ENCODE measurements at regions not wholly inside any gene's neighbourhood (a gene's known extent, or its start where the extent isn't known, plus 50 kb on each side); places are given as distances from the start of the nearest gene placed in this dataset.

GRCh38 chr3:167188592-167188991 is 191.5 kb downstream of the ZBBX start:
- in situ Hi-C loops (cut with HindIII; ENCODE audit: low pct_unique_long_range_greater_than_20kb, low sequenced_read_pairs): no loop called here
- no peak for DNase-seq (ENCODE audit: low read depth, low spot score)

- in situ Hi-C loops (cut with HindIII; ENCODE audit: low pct_unique_long_range_greater_than_20kb, low sequenced_read_pairs): no loop called here
- DNase-seq (ENCODE audit: low read depth, low spot score): no peak
Observed at GRCh38 chr3:167187221-167187620, 192.9 kb downstream of the ZBBX start.

- peak; percentile 50 for DNase-seq (ENCODE audit: low read depth, low spot score)
- in situ Hi-C loops (cut with HindIII; ENCODE audit: low pct_unique_long_range_greater_than_20kb, low sequenced_read_pairs): no loop called here
Observed at GRCh38 chr3:167184511-167184910, 195.6 kb downstream of the ZBBX start.

- no peak for DNase-seq (ENCODE audit: low read depth, low spot score)
- in situ Hi-C loops (cut with HindIII; ENCODE audit: low pct_unique_long_range_greater_than_20kb, low sequenced_read_pairs): no loop called here
Observed at GRCh38 chr3:167172377-167172776, 207.7 kb downstream of the ZBBX start.

DNA sequence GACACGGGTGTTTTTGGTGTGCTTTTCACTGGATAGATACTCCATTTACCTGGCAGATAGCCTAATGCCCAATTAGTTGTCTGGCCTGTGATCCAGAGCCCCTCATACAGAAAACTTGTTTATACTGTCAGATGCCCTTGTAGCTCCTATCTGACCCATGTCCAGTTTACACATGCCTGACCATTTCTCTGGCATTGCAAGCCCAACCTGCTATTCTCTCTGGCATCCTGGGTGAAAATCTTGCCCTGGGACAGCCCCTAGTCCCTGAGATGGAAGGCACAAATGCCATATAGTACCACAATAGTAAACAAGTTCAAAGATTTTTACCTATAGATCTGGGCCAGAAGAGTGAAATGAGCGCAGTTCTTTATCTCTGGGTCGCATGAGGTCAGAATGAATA is 212.6 kb downstream of the ZBBX start:
- in situ Hi-C loops (cut with HindIII; ENCODE audit: low pct_unique_long_range_greater_than_20kb, low sequenced_read_pairs): no loop called here
- DNase-seq (ENCODE audit: low read depth, low spot score): no peak

DNA sequence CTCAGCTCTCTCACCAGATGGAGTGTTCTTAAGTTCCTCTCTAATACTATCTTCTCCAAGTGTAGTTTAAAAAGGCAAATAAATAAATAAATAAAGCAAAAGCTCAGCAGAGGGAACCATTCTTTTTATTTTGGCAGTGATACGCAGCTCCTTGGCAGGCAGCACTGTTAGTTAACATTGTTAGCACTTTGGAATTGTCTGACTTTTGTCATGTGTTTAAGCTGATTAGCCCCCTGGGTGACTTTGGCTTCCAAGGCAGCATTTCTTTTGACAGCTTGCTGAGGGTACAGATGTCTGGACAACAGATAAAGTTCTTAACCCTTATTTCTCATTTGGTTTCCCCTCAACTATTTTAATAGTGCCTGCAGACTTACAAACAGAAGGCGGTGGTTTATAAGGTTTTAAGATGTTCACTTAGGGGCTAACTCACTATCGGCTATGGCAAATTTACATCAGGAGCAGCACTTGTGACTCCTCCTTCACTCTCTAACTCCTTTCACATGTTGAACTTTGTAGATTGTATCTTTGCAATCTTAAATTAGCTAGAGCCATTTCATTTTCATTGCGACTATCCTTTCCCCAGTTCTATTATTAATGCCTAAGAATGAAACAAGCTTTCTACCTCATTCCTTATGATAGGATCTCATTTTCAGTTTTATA is 213.4 kb downstream of the ZBBX start:
- in situ Hi-C loops (cut with HindIII; ENCODE audit: low pct_unique_long_range_greater_than_20kb, low sequenced_read_pairs): no loop called here
- no peak for DNase-seq (ENCODE audit: low read depth, low spot score)

DNA sequence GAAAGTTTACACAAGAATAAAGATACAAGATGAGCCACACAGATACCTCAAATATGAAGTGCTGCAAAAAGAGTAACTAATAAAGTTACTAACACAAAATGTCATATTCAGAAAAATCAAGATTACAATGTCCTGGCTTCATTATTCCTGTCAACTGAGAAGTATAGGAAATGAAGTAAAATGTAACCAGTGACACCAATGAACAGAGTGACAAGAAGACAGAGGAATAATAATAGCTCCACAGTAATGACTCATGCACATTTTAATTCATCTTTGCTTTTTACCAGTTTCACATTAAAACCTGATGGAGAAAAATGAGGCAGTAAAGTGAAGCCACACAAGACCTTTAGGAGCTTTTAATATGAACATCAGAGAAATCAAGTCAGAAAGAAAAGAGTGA is 214.1 kb downstream of the ZBBX start:
- in situ Hi-C loops (cut with HindIII; ENCODE audit: low pct_unique_long_range_greater_than_20kb, low sequenced_read_pairs): no loop called here
- no peak for DNase-seq (ENCODE audit: low read depth, low spot score)

- in situ Hi-C loops (cut with HindIII; ENCODE audit: low pct_unique_long_range_greater_than_20kb, low sequenced_read_pairs): no loop called here
- no peak for DNase-seq (ENCODE audit: low read depth, low spot score)
Observed at GRCh38 chr3:167163580-167163979, 216.5 kb downstream of the ZBBX start.

GRCh38 chr3:167162083-167162482 is 218.0 kb downstream of the ZBBX start:
- DNase-seq (ENCODE audit: low read depth, low spot score): no peak
- in situ Hi-C loops (cut with HindIII; ENCODE audit: low pct_unique_long_range_greater_than_20kb, low sequenced_read_pairs): no loop called here

- in situ Hi-C loops (cut with HindIII; ENCODE audit: low pct_unique_long_range_greater_than_20kb, low sequenced_read_pairs): no loop called here
- DNase-seq (ENCODE audit: low read depth, low spot score): no peak
Observed at GRCh38 chr3:167160781-167161180, 219.3 kb downstream of the ZBBX start.

DNA sequence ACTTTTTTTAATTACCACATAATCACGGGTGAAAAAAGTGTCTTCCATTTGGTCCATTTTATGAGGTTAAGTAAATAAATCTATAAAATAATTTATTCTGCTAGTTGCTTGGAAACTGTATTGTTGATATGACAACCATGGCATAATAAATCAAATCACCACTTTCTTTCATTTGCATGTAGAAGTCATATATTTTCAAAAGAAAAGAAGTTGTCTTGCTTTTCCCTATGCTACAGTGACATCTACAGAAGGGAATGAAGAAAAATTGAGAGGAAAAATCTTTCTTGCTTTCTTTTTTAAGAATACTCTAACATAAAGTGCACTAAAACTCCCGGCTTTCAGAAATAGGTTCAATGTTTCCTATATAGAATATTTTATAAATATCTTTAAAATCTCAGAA is 228.5 kb downstream of the ZBBX start:
- no peak for DNase-seq (ENCODE audit: low read depth, low spot score)
- in situ Hi-C loops (cut with HindIII; ENCODE audit: low pct_unique_long_range_greater_than_20kb, low sequenced_read_pairs): no loop called here

DNA sequence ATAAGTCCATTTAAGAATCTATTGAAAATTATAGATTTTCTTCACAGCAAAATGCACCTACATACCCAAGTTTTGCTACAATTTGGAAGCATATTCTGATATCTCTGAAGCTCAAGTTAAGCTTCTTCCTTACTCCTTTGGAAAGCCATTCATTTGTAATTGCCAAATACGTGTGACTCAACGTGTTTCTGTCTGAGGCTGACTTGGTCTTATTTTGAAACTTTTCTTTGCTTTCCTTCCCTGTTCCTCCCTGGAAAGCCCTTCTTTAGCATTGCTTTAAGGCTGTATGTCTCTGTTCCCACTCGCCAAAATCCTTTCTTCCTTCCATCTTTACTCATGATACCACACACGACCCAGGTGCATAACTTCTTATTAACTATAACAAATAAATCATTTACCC is 232.0 kb downstream of the ZBBX start:
- DNase-seq (ENCODE audit: low read depth, low spot score): no peak
- in situ Hi-C loops (cut with HindIII; ENCODE audit: low pct_unique_long_range_greater_than_20kb, low sequenced_read_pairs): no loop called here

DNA sequence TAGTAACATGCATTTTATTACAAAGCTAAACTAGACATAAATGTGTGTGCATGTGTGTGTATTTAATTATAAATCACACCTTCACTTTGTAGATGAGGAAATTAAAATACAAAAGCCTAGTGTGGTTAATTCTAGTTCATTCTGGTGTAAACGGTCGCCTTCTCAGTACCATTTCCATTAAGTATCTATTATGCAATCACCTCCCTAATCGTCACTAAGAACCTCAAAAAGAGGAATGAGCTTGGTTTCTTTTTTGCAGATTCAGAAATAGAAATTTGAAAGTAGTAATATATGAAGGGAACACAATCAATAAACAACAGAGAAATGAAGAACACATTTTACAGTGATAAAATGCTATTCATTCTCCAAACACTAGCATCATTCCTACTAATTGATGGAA is 233.2 kb downstream of the ZBBX start:
- in situ Hi-C loops (cut with HindIII; ENCODE audit: low pct_unique_long_range_greater_than_20kb, low sequenced_read_pairs): no loop called here
- DNase-seq (ENCODE audit: low read depth, low spot score): no peak

DNA sequence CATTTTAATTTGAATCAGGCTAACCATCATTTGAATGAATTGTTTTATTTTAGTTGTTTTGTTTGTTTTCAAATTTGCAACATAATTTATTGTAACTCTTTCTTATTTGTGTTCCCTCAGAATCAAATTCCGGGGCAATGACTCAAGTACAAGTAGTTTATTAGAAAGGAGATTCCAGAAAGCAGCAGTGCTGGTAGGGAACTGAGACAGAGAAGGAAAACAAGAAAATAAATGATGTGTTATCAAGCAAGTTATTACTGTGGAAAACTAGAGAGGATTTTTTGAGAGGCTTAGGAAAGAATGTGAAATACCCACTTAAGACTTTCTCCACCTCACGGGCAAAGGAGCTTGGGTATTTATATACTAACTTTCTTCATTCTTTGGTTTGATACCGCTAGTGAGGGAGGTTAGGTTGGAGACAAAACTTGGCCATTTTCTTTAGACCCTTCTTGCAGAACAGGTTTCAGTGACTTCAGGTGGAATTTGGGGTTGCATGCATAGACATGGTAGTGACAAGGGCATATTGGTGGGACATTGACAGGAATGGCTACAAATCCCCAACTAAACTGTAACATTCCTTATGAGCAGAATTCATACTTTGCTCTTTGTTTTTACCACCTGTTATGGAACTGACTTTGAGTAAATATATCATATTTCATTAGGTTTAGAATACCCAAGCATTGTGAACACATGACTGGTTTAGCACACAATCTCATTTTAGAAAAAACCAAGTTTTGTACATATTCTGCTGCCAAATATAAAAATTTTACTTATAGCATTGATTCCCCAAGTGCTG is 254.3 kb downstream of the ZBBX start:
- in situ Hi-C loops (cut with HindIII; ENCODE audit: low pct_unique_long_range_greater_than_20kb, low sequenced_read_pairs): no loop called here

GRCh38 chr3:167120828-167121227 is 259.3 kb downstream of the ZBBX start:
- in situ Hi-C loops (cut with HindIII; ENCODE audit: low pct_unique_long_range_greater_than_20kb, low sequenced_read_pairs): no loop called here
- DNase-seq (ENCODE audit: low read depth, low spot score): no peak

More for the DNA sequence above, 254.3 kb downstream of the ZBBX start:
- DNase-seq (ENCODE audit: low read depth, low spot score): no peak

- no peak for DNase-seq (ENCODE audit: low read depth, low spot score)
- in situ Hi-C loops (cut with HindIII; ENCODE audit: low pct_unique_long_range_greater_than_20kb, low sequenced_read_pairs): no loop called here
Observed at GRCh38 chr3:167116120-167116922, 263.8 kb downstream of the ZBBX start.

DNA sequence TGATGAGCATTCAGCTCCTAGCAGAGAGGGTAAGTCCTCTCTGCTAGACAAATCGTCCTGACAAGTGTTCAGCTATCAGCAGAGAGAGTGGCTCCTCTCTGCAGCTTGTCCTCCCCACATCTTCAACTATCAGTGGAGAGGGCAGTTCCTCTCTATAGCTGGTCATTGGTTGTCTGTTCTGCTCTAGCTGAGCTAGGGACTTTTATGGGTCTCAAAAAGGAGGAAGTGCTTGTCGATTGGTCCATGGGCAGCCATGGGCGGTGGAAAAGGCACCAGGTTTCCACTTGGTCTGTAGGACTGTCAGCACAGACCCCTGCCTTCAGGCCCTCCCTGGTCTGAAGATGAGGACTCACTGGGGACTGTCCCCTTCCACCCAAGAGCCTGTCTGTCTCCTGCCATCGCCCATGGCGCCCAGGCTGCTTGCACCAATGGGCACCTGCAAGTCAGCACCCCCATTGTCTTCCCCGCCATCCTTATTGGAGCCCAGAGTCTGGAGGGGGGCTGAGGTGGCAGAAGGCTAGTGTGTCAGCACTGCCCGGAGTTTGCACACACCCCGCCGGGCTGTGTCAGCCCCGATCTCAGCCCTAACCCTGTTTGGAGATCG is 264.7 kb downstream of the ZBBX start:
- DNase-seq (ENCODE audit: low read depth, low spot score): no peak
- in situ Hi-C loops (cut with HindIII; ENCODE audit: low pct_unique_long_range_greater_than_20kb, low sequenced_read_pairs): no loop called here

DNA sequence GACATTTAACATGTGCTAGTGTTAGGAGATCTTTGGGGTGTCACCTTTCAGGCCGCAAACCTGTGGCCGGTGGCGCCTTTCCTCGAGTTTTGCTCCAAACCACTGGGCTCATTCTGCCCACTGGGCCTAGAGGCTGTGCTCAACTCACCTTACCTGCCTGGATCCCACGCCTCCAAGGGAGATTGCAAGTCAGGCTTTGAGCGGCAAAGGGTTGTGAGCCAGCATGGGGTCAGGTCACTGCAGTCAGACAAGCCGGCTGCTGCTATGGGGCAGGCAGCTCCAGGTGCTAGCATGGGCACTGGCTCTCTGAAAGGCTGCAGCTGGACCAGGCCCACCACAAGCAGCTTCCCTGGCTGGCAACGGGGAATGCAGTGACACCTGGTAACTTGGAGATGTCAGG is 265.5 kb downstream of the ZBBX start:
- in situ Hi-C loops (cut with HindIII; ENCODE audit: low pct_unique_long_range_greater_than_20kb, low sequenced_read_pairs): no loop called here
- DNase-seq (ENCODE audit: low read depth, low spot score): no peak
